ENCODE measurements at regions not wholly inside any gene's neighbourhood (a gene's known extent, or its start where the extent isn't known, plus 50 kb on each side); places are given as distances from the start of the nearest gene placed in this dataset.

DNA sequence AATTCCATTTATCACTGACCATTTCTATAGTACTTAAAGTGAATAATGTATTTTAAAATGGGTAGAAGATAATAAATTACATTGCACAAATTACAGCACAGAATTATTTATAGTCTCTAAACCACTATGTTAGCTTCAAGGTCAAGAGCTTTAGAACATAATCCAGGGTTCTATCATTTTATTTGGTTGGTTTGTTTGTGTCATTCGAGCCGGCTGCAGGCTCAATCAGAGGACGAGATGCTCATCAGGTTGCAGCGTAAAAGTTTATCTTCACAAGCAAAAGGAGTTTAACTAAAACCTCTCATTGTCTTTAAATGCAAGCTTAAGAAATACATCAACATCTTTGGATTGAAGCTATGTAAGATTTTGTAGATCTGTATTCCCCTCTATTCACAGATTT is 523.8 kb downstream of the EFNA5 start:
- Histone ChIP-seq H3K27me3 (ENCODE audit: insufficient read depth, low read length) (no peaks in the 10 kb centered on the region), H3K9me2 (ENCODE audit: low read depth, low read length) (no peaks in the 10 kb centered on the region), H3K4me1 (ENCODE audit: insufficient read depth, low read length, severe bottlenecking) (no peaks in the 10 kb centered on the region), H3K79me2 (ENCODE audit: insufficient read depth, low read length) (no peaks in the 10 kb centered on the region), H3K4me2 (ENCODE audit: low read length) (no peak overlapping the region), H4K20me1 (ENCODE audit: insufficient read depth, low read length) (no peaks in the 10 kb centered on the region), H2AFZ (ENCODE audit: low read length) (no peak overlapping the region), H3F3A (ENCODE audit: insufficient read depth, low read length) (no peaks in the 10 kb centered on the region), H3K27ac (ENCODE audit: low read depth, low read length, poor library complexity, severe bottlenecking) (no peak overlapping the region), H3K9ac (ENCODE audit: low read length) (no peak overlapping the region), H3K4me3 (ENCODE audit: low read depth, low read length, poor library complexity, severe bottlenecking) (no peak overlapping the region), H3K36me3 (ENCODE audit: insufficient read depth, low read length) (no peaks in the 10 kb centered on the region), H3K9me3 (ENCODE audit: low read length) (no peaks in the 10 kb centered on the region)
- TF ChIP-seq, protein P1, sequence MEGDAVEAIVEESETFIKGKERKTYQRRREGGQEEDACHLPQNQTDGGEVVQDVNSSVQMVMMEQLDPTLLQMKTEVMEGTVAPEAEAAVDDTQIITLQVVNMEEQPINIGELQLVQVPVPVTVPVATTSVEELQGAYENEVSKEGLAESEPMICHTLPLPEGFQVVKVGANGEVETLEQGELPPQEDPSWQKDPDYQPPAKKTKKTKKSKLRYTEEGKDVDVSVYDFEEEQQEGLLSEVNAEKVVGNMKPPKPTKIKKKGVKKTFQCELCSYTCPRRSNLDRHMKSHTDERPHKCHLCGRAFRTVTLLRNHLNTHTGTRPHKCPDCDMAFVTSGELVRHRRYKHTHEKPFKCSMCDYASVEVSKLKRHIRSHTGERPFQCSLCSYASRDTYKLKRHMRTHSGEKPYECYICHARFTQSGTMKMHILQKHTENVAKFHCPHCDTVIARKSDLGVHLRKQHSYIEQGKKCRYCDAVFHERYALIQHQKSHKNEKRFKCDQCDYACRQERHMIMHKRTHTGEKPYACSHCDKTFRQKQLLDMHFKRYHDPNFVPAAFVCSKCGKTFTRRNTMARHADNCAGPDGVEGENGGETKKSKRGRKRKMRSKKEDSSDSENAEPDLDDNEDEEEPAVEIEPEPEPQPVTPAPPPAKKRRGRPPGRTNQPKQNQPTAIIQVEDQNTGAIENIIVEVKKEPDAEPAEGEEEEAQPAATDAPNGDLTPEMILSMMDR (IDR thresholded peaks at IDR 0.05; ENCODE audit: low read length): no peak
- TF ChIP-seq EZH2 (IDR thresholded peaks at IDR 0.05; ENCODE audit: borderline replicate concordance, low read length): no peak

DNA sequence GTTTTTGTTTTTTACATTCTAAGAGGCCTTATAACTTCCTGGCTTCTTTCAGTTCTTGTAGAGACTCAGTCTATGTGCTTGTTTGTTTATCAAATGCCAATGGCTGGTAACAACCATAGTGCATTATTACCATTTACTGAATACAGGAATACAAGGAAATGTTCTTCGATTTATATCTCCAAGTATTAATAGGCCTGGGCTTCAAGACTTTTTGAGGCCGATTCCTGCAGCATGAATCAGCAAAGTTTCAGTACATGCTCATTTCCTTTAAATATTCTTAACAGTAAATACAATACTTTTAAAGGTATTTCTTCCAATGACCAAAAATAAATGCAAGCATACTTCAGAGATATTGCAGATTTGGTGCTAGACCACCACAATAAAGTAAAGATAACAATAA is 535.3 kb downstream of the EFNA5 start:
- H3K4me2 ChIP-seq (ENCODE audit: low read length): no peak overlapping the region
- no peaks in the 10 kb centered on the region for H3K79me2 ChIP-seq (ENCODE audit: insufficient read depth, low read length)
- no peaks in the 10 kb centered on the region for H3K9me2 ChIP-seq (ENCODE audit: low read depth, low read length)
- TF ChIP-seq, protein P1 (IDR thresholded peaks at IDR 0.05; ENCODE audit: low read length): no peak
- TF ChIP-seq EZH2 (IDR thresholded peaks at IDR 0.05; ENCODE audit: borderline replicate concordance, low read length): no peak
- no peaks in the 10 kb centered on the region for H3K36me3 ChIP-seq (ENCODE audit: insufficient read depth, low read length)
- peaks cover 4% of the 10 kb centered on the region; the same call in 1 of the 2 replicates for H3K9me3 ChIP-seq (ENCODE audit: low read length)
- no peak overlapping the region for H2AFZ ChIP-seq (ENCODE audit: low read length)
- H4K20me1 ChIP-seq (ENCODE audit: insufficient read depth, low read length): no peaks in the 10 kb centered on the region
- H3K9ac ChIP-seq (ENCODE audit: low read length): no peak overlapping the region
- H3K4me3 ChIP-seq (ENCODE audit: low read depth, low read length, poor library complexity, severe bottlenecking): no peak overlapping the region
- no peak overlapping the region for H3K27ac ChIP-seq (ENCODE audit: low read depth, low read length, poor library complexity, severe bottlenecking)
- no peaks in the 10 kb centered on the region for H3F3A ChIP-seq (ENCODE audit: insufficient read depth, low read length)
- no peaks in the 10 kb centered on the region for H3K27me3 ChIP-seq (ENCODE audit: insufficient read depth, low read length)
- no peaks in the 10 kb centered on the region for H3K4me1 ChIP-seq (ENCODE audit: insufficient read depth, low read length, severe bottlenecking)

DNA sequence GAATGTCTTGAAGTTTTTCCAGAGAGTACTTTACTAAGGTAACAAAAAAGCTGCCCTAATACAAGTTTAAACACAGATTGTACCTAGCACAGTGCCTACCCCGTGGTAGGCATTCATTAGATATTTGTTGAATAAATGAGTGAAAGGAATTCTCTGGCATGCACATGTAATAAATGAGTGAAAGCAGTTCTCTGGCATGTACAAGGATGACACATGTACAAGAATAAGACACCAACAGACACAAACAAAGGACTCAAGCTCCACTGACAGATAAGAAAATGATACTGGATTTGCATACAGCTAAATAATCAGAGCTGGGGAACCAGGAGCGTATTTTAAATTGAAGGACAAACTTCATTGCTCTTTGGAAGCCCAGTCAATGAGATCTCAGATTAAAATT is 535.8 kb downstream of the EFNA5 start:
- Histone ChIP-seq H3K9me2 (ENCODE audit: low read depth, low read length) (no peaks in the 10 kb centered on the region), H3K4me2 (ENCODE audit: low read length) (no peak overlapping the region), H3K9ac (ENCODE audit: low read length) (no peak overlapping the region), H3K9me3 (ENCODE audit: low read length) (0 out of 2 replicates have a peak, but pooled peaks cover 4% of the 10 kb centered on the region), H3K27me3 (ENCODE audit: insufficient read depth, low read length) (no peaks in the 10 kb centered on the region), H3K27ac (ENCODE audit: low read depth, low read length, poor library complexity, severe bottlenecking) (no peak overlapping the region), H2AFZ (ENCODE audit: low read length) (no peak overlapping the region), H4K20me1 (ENCODE audit: insufficient read depth, low read length) (no peaks in the 10 kb centered on the region), H3K4me3 (ENCODE audit: low read depth, low read length, poor library complexity, severe bottlenecking) (no peak overlapping the region), H3K79me2 (ENCODE audit: insufficient read depth, low read length) (no peaks in the 10 kb centered on the region), H3K36me3 (ENCODE audit: insufficient read depth, low read length) (no peaks in the 10 kb centered on the region), H3F3A (ENCODE audit: insufficient read depth, low read length) (no peaks in the 10 kb centered on the region), H3K4me1 (ENCODE audit: insufficient read depth, low read length, severe bottlenecking) (no peaks in the 10 kb centered on the region)
- TF ChIP-seq EZH2 (IDR thresholded peaks at IDR 0.05; ENCODE audit: borderline replicate concordance, low read length): no peak
- TF ChIP-seq, protein P1 (IDR thresholded peaks at IDR 0.05; ENCODE audit: low read length): no peak
